ENCODE measurements at regions not wholly inside any gene's neighbourhood (a gene's known extent, or its start where the extent isn't known, plus 50 kb on each side); places are given as distances from the start of the nearest gene placed in this dataset.

DNA sequence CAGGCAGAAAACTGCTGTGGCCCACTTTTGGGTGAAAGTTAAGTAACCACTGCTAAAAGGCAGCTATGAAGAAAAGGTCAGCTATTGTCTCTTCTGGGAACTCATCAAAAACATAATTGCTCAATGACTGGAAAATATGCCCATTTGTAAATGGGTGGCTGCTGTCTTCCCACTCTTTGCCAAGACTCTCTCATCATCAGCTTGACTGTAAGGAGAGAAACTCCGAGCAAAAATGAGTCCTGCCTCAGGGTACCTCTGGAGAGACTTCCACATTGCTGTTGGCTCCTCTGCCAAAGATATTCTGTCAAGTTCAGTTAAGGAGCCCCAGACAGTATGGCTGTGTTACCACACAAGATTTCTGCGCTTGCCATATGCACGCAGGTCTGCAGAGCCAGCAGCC, 138.7 kb downstream of the BBOX1 start (continued):
- TF ChIP-seq, protein P1, sequence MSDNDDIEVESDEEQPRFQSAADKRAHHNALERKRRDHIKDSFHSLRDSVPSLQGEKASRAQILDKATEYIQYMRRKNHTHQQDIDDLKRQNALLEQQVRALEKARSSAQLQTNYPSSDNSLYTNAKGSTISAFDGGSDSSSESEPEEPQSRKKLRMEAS (IDR thresholded peaks at IDR 0.05), result no peak
- TF ChIP-seq, protein P2, sequence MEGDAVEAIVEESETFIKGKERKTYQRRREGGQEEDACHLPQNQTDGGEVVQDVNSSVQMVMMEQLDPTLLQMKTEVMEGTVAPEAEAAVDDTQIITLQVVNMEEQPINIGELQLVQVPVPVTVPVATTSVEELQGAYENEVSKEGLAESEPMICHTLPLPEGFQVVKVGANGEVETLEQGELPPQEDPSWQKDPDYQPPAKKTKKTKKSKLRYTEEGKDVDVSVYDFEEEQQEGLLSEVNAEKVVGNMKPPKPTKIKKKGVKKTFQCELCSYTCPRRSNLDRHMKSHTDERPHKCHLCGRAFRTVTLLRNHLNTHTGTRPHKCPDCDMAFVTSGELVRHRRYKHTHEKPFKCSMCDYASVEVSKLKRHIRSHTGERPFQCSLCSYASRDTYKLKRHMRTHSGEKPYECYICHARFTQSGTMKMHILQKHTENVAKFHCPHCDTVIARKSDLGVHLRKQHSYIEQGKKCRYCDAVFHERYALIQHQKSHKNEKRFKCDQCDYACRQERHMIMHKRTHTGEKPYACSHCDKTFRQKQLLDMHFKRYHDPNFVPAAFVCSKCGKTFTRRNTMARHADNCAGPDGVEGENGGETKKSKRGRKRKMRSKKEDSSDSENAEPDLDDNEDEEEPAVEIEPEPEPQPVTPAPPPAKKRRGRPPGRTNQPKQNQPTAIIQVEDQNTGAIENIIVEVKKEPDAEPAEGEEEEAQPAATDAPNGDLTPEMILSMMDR (IDR thresholded peaks at IDR 0.05; ENCODE audit: low read depth, low read length, missing input control), result no peak
- no peak for TF ChIP-seq YY1 (IDR thresholded peaks at IDR 0.05)
- no peak for TF ChIP-seq NR2F2 (IDR thresholded peaks at IDR 0.05)
- no peak for TF ChIP-seq TAF1 (conservative IDR thresholded peaks at IDR 0.05)
- no peak for TF ChIP-seq RXRA (IDR thresholded peaks at IDR 0.05)
- no peak for TF ChIP-seq FOXA2 (IDR thresholded peaks at IDR 0.05)
- no peak for TF ChIP-seq GABPA (IDR thresholded peaks at IDR 0.05 in 1 of 2, conservative IDR thresholded peaks at IDR 0.05 in 1 of 2)

DNA sequence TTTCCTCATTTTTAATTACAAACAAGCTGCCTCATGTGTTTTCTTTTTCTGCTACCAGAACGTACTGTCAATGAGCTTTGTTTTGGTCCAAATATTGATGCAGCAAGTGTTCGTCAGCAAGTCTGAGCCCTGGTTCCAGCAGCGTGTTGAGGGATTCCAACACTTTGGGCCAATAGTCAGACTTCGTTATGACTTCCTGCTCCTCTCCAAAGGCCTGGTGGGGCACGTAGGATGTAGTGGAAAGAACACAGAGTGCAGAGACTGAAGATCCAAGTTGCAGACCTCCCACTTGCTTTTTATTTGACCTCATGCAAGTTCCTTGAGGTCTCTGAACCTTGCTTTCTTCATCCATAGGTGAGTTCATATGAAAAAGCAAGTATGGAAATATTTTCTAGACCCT, 138.2 kb downstream of the BBOX1 start:
- Histone ChIP-seq H3K27me3 (ENCODE audit: control insufficient read depth in 4 of 4, insufficient read depth in 4 of 4, low read length in 3 of 4) (no peaks in the 10 kb centered on the region), H3K36me3 (ENCODE audit: control insufficient read depth in 4 of 4, insufficient read depth in 3 of 4, low read depth in 1 of 4, low read length in 3 of 4) (no peaks in the 10 kb centered on the region), H3K9ac (ENCODE audit: low read depth in 1 of 2, low read length in 2 of 2) (no peak overlapping the region), H3K9me3 (ENCODE audit: control insufficient read depth in 4 of 4, low read length in 3 of 4) (no peaks in the 10 kb centered on the region), H3K4me1 (ENCODE audit: control insufficient read depth in 4 of 4, insufficient read depth in 4 of 4, low read length in 3 of 4) (peaks cover 1 to 15% (median 8%) of the 10 kb centered on the region in 4 donors), H3K4me3 (ENCODE audit: low read depth in 1 of 3, low read length in 3 of 3) (no peak overlapping the region), H3K27ac (ENCODE audit: low read depth in 1 of 2, low read length in 2 of 2) (no peak overlapping the region)
- DNase-seq (ENCODE audit: low spot score), result no peak
- WGBS, result 86% methylated on average over 5 of the region's 5 CpGs
- TF ChIP-seq HNF4A (conservative IDR thresholded peaks at IDR 0.05), result no peak
- TF ChIP-seq RAD21 (IDR thresholded peaks at IDR 0.05), result no peak
- TF ChIP-seq, protein P2 (IDR thresholded peaks at IDR 0.05; ENCODE audit: low read depth, low read length, missing input control), result no peak
- no peak for TF ChIP-seq RXRA (IDR thresholded peaks at IDR 0.05)
- TF ChIP-seq JUND (IDR thresholded peaks at IDR 0.05), result no peak
- no peak for TF ChIP-seq GABPA (IDR thresholded peaks at IDR 0.05 in 1 of 2, conservative IDR thresholded peaks at IDR 0.05 in 1 of 2)
- TF ChIP-seq, protein P1 (IDR thresholded peaks at IDR 0.05), result no peak
- TF ChIP-seq EGR1 (IDR thresholded peaks at IDR 0.05; ENCODE audit: low read depth in 2 of 2), result no peak
- no peak for TF ChIP-seq FOXA1 (IDR thresholded peaks at IDR 0.05)
- TF ChIP-seq, protein P3, sequence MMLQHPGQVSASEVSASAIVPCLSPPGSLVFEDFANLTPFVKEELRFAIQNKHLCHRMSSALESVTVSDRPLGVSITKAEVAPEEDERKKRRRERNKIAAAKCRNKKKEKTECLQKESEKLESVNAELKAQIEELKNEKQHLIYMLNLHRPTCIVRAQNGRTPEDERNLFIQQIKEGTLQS (IDR thresholded peaks at IDR 0.05), result no peak
- TF ChIP-seq, protein P4, sequence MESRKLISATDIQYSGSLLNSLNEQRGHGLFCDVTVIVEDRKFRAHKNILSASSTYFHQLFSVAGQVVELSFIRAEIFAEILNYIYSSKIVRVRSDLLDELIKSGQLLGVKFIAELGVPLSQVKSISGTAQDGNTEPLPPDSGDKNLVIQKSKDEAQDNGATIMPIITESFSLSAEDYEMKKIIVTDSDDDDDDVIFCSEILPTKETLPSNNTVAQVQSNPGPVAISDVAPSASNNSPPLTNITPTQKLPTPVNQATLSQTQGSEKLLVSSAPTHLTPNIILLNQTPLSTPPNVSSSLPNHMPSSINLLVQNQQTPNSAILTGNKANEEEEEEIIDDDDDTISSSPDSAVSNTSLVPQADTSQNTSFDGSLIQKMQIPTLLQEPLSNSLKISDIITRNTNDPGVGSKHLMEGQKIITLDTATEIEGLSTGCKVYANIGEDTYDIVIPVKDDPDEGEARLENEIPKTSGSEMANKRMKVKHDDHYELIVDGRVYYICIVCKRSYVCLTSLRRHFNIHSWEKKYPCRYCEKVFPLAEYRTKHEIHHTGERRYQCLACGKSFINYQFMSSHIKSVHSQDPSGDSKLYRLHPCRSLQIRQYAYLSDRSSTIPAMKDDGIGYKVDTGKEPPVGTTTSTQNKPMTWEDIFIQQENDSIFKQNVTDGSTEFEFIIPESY (IDR thresholded peaks at IDR 0.05), result no peak
- TF ChIP-seq, protein P5, sequence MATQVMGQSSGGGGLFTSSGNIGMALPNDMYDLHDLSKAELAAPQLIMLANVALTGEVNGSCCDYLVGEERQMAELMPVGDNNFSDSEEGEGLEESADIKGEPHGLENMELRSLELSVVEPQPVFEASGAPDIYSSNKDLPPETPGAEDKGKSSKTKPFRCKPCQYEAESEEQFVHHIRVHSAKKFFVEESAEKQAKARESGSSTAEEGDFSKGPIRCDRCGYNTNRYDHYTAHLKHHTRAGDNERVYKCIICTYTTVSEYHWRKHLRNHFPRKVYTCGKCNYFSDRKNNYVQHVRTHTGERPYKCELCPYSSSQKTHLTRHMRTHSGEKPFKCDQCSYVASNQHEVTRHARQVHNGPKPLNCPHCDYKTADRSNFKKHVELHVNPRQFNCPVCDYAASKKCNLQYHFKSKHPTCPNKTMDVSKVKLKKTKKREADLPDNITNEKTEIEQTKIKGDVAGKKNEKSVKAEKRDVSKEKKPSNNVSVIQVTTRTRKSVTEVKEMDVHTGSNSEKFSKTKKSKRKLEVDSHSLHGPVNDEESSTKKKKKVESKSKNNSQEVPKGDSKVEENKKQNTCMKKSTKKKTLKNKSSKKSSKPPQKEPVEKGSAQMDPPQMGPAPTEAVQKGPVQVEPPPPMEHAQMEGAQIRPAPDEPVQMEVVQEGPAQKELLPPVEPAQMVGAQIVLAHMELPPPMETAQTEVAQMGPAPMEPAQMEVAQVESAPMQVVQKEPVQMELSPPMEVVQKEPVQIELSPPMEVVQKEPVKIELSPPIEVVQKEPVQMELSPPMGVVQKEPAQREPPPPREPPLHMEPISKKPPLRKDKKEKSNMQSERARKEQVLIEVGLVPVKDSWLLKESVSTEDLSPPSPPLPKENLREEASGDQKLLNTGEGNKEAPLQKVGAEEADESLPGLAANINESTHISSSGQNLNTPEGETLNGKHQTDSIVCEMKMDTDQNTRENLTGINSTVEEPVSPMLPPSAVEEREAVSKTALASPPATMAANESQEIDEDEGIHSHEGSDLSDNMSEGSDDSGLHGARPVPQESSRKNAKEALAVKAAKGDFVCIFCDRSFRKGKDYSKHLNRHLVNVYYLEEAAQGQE (IDR thresholded peaks at IDR 0.05), result no peak
- no peak for TF ChIP-seq SP1 (IDR thresholded peaks at IDR 0.05)
- TF ChIP-seq TAF1 (conservative IDR thresholded peaks at IDR 0.05), result no peak
